HCT116 (cell line): ENCODE measurements at regions not wholly inside any gene's neighbourhood (a gene's known extent, or its start where the extent isn't known, plus 50 kb on each side); places are given as distances from the start of the nearest gene placed in this dataset.

Experiments
- POLR2A ChIP-seq: IDR thresholded peaks from 2 replicates; pipeline ENCODE4 v1.7.0; 2011; ENCODE audit warnings: borderline replicate concordance; ENCODE audit not compliant: insufficient read depth, insufficient read length; ENCODE audit errors: extremely low read depth
- TF ChIP-seq, protein P1 (sequence below), 3 experiments: fragments of 200-600 bp in 1 of 3; sonication (generic) in 1 of 3; IDR thresholded peaks in 2 of 3; conservative IDR thresholded peaks in 1 of 3; 2 replicates each; pipeline ENCODE4 v1.5.1; 2012 to 2017; ENCODE audit warnings: low read depth in 2 of 3, low read length in 2 of 3, antibody characterized with exemption in 1 of 3, borderline replicate concordance in 1 of 3, control low read depth in 1 of 3, mild to moderate bottlenecking in 1 of 3, mixed read lengths in 1 of 3, mixed run types in 1 of 3, moderate library complexity in 1 of 3; ENCODE audit not compliant: insufficient read depth in 1 of 3

DNA sequence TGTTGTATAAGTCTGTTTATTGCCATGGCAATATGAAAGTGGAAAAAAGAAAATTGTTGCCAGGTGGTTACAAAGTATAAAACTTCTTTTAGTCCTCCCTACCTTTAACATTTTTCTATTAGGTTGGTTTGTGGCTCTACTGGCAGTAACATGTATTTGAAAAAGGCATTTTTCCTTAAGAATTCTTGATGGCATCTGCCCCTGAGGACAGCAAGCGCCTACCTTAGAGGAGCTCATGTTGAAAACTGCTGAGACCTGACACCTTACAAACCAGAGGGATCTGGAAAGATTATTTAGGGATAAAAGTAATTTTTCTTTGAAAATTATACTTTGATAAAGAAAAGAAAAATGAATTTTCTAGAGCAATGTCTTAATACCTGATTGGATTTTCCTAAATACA lies 208.1 kb downstream of the CAVIN4 start:
- TF ChIP-seq, protein P1, sequence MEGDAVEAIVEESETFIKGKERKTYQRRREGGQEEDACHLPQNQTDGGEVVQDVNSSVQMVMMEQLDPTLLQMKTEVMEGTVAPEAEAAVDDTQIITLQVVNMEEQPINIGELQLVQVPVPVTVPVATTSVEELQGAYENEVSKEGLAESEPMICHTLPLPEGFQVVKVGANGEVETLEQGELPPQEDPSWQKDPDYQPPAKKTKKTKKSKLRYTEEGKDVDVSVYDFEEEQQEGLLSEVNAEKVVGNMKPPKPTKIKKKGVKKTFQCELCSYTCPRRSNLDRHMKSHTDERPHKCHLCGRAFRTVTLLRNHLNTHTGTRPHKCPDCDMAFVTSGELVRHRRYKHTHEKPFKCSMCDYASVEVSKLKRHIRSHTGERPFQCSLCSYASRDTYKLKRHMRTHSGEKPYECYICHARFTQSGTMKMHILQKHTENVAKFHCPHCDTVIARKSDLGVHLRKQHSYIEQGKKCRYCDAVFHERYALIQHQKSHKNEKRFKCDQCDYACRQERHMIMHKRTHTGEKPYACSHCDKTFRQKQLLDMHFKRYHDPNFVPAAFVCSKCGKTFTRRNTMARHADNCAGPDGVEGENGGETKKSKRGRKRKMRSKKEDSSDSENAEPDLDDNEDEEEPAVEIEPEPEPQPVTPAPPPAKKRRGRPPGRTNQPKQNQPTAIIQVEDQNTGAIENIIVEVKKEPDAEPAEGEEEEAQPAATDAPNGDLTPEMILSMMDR (IDR thresholded peaks at IDR 0.05 in 2 of 3, conservative IDR thresholded peaks at IDR 0.05 in 1 of 3; ENCODE audit: borderline replicate concordance in 1 of 3, insufficient read depth in 1 of 3, low read depth in 2 of 3, low read length in 2 of 3), result no peak
- no peak for TF ChIP-seq POLR2A
